PC-3 (cell line): ENCODE measurements at regions not wholly inside any gene's neighbourhood (a gene's known extent, or its start where the extent isn't known, plus 50 kb on each side); places are given as distances from the start of the nearest gene placed in this dataset.

Experiments used
- EZH2 ChIP-seq: fragments of 300-600 bp; sonication (generic); IDR thresholded peaks from one replicate; pipeline ENCODE4 v1.6.1; 2017; ENCODE audit warnings: antibody characterized with exemption, mild to moderate bottlenecking, low read length; ENCODE audit not compliant: unreplicated experiment
- TF ChIP-seq, protein P1 (sequence below): fragments of 300-600 bp; sonication (generic); conservative IDR thresholded peaks from 2 replicates; pipeline ENCODE4 v1.5.1; 2017; ENCODE audit warnings: antibody characterized with exemption, low read depth, mild to moderate bottlenecking, low read length

- TF ChIP-seq, protein P1, sequence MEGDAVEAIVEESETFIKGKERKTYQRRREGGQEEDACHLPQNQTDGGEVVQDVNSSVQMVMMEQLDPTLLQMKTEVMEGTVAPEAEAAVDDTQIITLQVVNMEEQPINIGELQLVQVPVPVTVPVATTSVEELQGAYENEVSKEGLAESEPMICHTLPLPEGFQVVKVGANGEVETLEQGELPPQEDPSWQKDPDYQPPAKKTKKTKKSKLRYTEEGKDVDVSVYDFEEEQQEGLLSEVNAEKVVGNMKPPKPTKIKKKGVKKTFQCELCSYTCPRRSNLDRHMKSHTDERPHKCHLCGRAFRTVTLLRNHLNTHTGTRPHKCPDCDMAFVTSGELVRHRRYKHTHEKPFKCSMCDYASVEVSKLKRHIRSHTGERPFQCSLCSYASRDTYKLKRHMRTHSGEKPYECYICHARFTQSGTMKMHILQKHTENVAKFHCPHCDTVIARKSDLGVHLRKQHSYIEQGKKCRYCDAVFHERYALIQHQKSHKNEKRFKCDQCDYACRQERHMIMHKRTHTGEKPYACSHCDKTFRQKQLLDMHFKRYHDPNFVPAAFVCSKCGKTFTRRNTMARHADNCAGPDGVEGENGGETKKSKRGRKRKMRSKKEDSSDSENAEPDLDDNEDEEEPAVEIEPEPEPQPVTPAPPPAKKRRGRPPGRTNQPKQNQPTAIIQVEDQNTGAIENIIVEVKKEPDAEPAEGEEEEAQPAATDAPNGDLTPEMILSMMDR: no peak
- no peak for TF ChIP-seq EZH2
These were observed 1503.0 kb downstream of the EFNA5 start for GRCh38 chr5:106167766-106168165.
